ENCODE measurements at regions not wholly inside any gene's neighbourhood (a gene's known extent, or its start where the extent isn't known, plus 50 kb on each side); places are given as distances from the start of the nearest gene placed in this dataset.

DNA sequence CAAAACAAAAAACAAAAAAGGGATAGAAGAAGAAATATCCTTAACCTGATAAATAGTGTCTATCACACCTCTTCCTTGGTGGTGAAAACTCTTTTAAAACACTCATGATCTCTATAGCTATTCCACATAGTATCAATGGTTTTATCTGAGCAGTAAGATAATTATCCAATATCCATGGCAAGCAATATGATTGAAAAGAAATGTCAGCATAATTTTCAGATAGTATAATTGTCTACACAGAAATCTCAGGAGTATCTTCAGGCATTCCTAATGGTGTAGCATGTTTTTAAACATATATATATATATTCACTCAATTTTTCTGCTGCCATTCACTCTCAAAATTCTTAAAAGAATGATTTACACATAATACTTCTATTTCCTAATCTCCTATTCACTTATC, 938.0 kb upstream of the SLC35B3 start:
- TF ChIP-seq POLR2A (IDR thresholded peaks at IDR 0.05; ENCODE audit: low read length) (no peak), GATA1 (IDR thresholded peaks at IDR 0.05; ENCODE audit: low read depth, low read length) (no peak)
